Muscle of leg (tissue), 3 donors: ENCODE measurements at regions not wholly inside any gene's neighbourhood (a gene's known extent, or its start where the extent isn't known, plus 50 kb on each side); places are given as distances from the start of the nearest gene placed in this dataset.
"Not testable (repeated sequence)": the region's sequence is repeated elsewhere in the genome, so short reads cannot be mapped to it uniquely, and the experiment has no call there.

Source experiments
- DNase-seq: peaks from one replicate; pipeline ENCODE4 v3.0.0; 2013
- H3K27ac ChIP-seq: one replicate; pipeline ENCODE4 v1.5.1; 2013; ENCODE audit warnings: mild to moderate bottlenecking, low read length, control low read depth
- H3K27me3 ChIP-seq: one replicate; pipeline ENCODE4 v1.6.1; 2013; ENCODE audit warnings: low read length; ENCODE audit not compliant: control insufficient read depth, insufficient read depth
- H3K36me3 ChIP-seq: one replicate; pipeline ENCODE4 v1.6.1; 2013; ENCODE audit warnings: low read length; ENCODE audit not compliant: control insufficient read depth, insufficient read depth
- H3K4me1 ChIP-seq: one replicate; pipeline ENCODE4 v1.6.1; 2013; ENCODE audit warnings: low read length; ENCODE audit not compliant: control insufficient read depth, insufficient read depth
- H3K4me3 ChIP-seq: one replicate; pipeline ENCODE4 v1.5.1; 2013; ENCODE audit warnings: low read length, control low read depth
- H3K9me3 ChIP-seq: replicated peaks from 2 replicates; pipeline ENCODE4 v1.6.1; 2013; ENCODE audit warnings: low read depth, low read length; ENCODE audit not compliant: control insufficient read depth
- WGBS: methylation state at CpG from one replicate; pipeline ENCODE4 v1.1.5; 2013; ENCODE audit warnings: missing lambda C conversion rate; ENCODE audit not compliant: insufficient coverage; 5-methylcytosine and 5-hydroxymethylcytosine counted together

DNA sequence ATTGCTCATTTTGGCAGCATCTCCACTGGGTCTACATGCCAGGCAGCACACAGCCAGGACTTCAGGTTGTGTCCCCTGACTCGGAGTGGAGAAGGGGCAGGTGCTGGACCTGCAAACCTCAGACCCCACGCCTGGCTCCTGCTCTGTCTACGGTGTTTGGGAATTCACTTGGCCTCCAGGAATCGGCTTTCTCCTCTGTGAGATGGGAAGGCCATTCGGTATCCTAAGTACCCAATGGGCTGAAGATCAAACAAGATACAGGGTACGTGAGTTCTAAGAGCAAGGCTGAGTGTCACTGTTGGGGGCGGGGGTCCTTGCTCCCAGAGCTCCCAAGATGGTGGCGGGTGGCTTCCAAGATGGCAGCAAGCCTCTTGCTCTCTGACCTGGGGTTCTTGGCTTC, 73.2 kb upstream of the EN2 start:
- 82% methylated on average over 8 of the region's 8 CpGs for WGBS
- Histone ChIP-seq H3K9me3 (no peaks in the 10 kb centered on the region), H3K27me3 (peaks cover 95% of the 10 kb centered on the region), H3K4me3 (no peak overlapping the region), H3K4me1 (peaks cover 8% of the 10 kb centered on the region), H3K27ac (no peak overlapping the region), H3K36me3 (no peaks in the 10 kb centered on the region)
- no peak for DNase-seq

DNA sequence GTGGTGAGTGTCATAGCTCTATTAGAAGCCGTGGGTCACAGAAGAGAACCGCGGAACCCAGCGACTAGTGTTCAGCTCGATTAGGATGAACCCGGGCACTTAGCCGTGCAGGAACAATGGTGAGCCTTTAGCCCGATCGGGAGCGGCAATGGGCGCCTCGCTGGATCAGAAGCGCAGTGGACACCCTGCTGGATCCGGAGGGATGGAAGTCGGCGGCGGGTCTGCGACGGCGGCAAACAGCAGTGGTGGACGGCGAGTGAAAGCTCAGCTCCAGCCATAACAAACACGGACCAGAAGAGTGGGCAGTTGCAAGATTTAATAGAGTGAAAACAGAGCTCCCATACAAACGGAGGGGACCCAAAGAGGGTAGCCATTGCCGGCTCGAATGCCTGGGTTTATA, 72.7 kb upstream of the EN2 start:
- H3K9me3 ChIP-seq, DNase-seq, H3K4me1 ChIP-seq, H3K36me3 ChIP-seq, H3K4me3 ChIP-seq, H3K27ac ChIP-seq: not testable (repeated sequence)
- 82% methylated on average over 26 of the region's 26 CpGs for WGBS
- peaks cover 93% of the 10 kb centered on the region for H3K27me3 ChIP-seq

DNA sequence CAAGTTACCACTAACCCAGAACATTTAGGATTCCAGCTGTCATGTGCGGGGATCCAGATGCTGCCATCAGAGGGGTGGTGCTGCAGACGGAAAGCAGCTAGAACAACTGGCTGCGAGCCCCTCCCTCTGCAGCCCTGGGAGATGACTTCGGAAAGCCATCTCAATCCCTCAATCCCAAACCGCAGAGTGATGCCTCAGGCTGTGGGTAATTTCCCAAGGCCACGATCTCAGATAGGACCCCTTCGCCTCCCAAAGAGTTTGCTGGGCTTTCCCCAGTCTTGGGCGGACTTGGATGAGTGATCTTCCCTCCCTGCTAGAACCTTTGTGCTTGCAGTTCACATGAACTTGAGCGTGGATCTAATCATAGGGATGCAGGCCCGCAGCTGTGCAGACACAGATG, 71.3 kb upstream of the EN2 start:
- H3K27me3 ChIP-seq: peaks cover 87% of the 10 kb centered on the region
- H3K27ac ChIP-seq: no peak overlapping the region
- H3K36me3 ChIP-seq: no peaks in the 10 kb centered on the region
- 46% methylated on average over 10 of the region's 10 CpGs for WGBS
- no peaks in the 10 kb centered on the region for H3K9me3 ChIP-seq
- no peak overlapping the region for H3K4me3 ChIP-seq
- peaks cover 4% of the 10 kb centered on the region for H3K4me1 ChIP-seq
- DNase-seq: no peak

DNA sequence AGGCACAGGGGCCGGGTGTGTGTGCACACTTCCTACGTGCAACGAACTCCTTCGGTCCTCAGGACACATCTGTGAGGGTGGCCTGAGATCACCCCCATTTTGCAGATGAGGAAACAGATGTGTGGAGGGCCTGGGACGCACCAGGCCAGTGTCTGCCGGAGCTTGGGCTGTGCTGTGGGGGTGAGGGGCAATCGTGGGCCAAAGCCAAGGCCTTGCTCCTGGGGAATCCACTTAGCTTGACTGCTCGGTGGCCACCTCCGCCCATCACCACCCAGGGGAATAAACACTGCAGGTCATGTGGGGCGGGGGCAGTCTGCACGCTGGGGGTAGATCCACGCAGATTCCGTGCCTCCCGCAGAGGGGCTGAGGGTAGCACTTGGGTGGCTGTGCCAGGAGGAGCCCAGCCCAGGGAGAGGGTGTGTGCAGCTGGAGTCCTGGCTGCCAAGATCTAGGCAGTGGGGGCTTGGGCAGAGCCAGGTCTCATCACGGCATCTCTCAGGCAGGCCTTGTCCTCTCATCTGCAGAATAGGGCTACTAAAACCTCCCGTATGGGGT, 70.8 kb upstream of the EN2 start:
- H3K36me3 ChIP-seq: no peaks in the 10 kb centered on the region
- H3K27ac ChIP-seq: no peak overlapping the region
- 48% methylated on average over 11 of the region's 16 CpGs for WGBS
- H3K4me1 ChIP-seq: no peaks in the 10 kb centered on the region
- H3K27me3 ChIP-seq: peaks cover 84% of the 10 kb centered on the region
- DNase-seq: no peak
- no peaks in the 10 kb centered on the region for H3K9me3 ChIP-seq
- H3K4me3 ChIP-seq: no peak overlapping the region

DNA sequence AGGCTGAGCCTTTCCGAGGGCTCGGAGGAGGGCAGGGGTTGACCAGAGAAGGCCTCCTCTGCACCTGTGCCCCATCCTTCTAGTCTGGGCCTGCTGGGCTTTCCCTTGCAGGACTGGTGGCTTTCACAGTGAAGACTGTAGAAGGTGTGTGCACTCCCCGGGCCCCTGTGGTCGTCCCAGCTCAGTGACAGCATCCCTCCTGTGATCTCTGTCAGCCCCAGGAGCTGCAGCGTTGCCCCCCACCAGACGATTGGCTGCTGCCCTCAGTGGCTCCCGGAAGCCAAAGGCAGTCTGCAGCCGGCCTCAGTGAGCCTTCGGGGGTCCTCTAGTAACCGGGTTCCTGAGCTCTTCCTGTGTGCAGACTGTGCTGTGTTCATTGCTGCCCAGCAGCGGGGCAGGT, 69.4 kb upstream of the EN2 start:
- no peak for DNase-seq
- Histone ChIP-seq H3K4me1 (no peaks in the 10 kb centered on the region), H3K4me3 (no peak overlapping the region), H3K9me3 (no peaks in the 10 kb centered on the region), H3K36me3 (no peaks in the 10 kb centered on the region), H3K27me3 (peaks cover 78% of the 10 kb centered on the region), H3K27ac (no peak overlapping the region)
- WGBS: 53% methylated on average over 7 of the region's 11 CpGs

DNA sequence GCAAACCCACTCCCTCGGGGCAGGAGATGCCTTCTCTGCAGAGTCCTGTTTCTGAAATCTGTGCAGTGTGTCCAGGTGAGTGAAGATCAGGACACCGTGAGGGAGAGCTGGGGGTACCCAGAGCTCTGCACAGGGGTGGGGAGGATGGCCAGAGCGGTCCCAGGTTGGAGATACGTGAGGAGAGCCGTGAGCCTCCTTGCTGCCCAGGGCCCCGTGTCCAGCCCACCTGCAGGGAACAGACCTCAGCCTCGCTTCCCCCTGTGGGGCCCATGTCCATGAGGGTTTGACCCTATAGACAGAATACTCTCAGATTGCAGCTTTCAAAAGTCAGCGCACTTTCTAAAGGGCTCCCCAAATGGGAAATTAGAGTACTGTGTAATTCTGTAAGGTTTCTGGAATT, 66.5 kb upstream of the EN2 start:
- Histone ChIP-seq H3K4me3 (no peak overlapping the region), H3K9me3 (no peaks in the 10 kb centered on the region), H3K4me1 (no peaks in the 10 kb centered on the region), H3K27ac (no peak overlapping the region), H3K36me3 (no peaks in the 10 kb centered on the region), H3K27me3 (peaks cover 63% of the 10 kb centered on the region)
- DNase-seq: no peak
- WGBS: 56% methylated on average over 4 of the region's 8 CpGs

DNA sequence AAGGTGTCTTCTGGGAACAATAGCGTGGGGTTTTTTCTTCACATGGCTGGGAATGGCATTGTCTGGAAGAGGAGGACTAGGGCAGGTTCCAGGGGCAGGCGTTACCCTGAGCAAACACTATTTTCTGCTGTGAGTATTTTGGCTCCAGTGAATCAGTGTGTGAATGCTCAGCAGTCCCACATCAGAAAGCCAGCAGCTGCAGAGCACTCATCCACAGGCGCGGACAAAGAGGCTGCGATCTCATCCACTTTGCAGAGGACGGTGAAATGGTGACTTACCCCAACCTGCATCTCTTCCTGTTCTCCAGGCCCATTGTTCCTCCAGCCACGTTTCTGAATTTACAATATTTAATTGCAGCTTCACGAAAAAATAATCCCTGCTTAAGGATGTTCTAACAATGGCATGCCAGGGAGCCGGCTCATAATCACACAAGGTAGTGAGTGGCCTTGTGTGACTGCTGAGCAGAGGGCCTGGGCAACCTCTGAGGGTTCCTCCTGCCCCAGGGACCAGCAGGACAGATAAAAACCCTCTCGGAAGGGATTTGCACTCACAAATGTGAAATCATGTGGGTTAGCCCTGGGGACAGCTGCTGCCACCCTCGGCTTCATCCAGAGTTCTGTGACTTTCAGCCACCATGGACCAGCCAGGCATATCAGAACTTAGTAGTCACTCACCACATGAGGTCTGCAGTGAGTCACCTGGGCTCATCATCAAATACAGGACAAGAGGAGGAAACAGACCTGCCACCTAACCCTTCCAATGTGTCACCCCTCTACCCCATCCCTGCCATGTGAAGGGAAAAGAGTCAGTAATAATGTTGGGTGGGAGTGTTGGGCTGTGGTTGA, 65.0 kb upstream of the EN2 start:
- Histone ChIP-seq H3K4me1 (no peaks in the 10 kb centered on the region), H3K4me3 (no peak overlapping the region), H3K27me3 (peaks cover 54% of the 10 kb centered on the region), H3K9me3 (no peaks in the 10 kb centered on the region), H3K27ac (no peak overlapping the region), H3K36me3 (no peaks in the 10 kb centered on the region)
- 78% methylated on average over 8 of the region's 11 CpGs for WGBS
- DNase-seq: no peak

DNA sequence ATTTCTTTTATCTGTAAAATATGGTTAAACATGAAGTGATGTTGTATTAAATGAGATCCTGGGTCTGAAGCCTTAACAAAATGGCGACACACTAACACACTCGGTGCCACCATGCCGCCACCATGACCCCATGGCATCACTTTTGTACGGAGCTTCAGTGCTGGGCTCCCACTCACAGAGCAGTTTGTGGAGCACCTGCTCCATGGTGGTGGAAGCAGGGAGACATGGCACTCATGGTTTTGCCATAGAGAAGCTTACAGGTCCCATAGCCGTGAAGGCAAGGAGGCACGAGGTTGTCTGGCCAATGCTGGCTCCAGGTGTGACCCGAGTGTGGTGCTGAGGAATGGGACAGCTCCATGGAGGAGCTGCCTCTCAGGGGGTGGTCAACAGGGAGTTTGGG, 63.5 kb upstream of the EN2 start:
- Histone ChIP-seq H3K27ac (no peak overlapping the region), H3K4me3 (no peak overlapping the region), H3K9me3 (no peaks in the 10 kb centered on the region), H3K36me3 (no peaks in the 10 kb centered on the region), H3K27me3 (peaks cover 43% of the 10 kb centered on the region), H3K4me1 (no peaks in the 10 kb centered on the region)
- 90% methylated on average over 7 of the region's 7 CpGs for WGBS
- no peak for DNase-seq

DNA sequence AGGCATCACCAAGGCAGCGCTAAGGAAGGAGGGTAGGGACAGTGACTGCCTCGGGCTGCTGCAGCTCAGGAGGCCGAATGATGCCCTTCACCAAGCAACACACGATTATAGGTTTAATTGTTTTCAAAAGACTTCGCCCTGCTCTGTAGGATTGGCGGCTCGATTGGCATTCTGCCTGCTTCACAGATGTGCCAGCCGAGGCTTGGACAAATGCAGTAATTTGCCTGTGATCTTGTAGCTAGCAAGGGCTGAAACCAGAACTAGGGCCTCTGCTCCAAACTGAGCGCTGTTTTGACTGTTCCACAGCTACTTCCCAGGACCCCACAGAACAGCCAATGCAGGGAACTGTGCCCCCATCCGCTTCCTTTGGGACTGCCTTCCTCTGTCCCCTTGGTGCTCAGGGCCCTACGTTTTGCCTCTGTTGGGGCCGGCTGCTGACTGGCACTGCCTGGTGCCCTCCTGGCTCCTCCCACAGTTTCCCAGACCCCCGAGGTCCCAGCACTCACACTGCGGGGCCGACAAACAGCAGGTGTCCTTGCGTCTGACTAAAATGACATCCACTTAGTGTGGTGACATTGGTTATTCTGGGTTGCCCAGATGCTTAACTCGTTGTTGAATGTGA, 62.6 kb upstream of the EN2 start:
- Histone ChIP-seq H3K4me3 (no peak overlapping the region), H3K27me3 (peaks cover 41% of the 10 kb centered on the region)
- DNase-seq: no peak

DNA sequence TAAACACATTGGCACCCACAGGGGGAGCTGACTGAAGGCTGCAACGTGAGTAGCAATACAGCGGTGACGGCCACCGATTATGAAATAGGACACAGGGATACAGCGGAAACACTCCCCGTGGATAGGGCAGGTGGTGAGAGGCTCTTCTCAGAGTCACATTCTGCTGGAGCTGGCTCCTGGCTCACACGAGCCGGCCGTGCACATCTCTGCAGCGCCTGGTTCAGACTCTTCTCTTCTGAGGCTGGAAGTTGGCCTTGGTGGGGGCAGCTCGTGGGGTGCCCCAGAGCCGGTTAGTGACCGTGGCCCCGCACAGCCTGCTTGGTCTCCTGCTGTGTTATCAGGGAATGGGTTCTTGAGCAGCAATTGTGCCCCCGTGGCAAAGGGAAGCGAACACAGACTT, 61.3 kb upstream of the EN2 start:
- H3K4me3 ChIP-seq: no peak overlapping the region
- H3K36me3 ChIP-seq: no peaks in the 10 kb centered on the region
- no peaks in the 10 kb centered on the region for H3K4me1 ChIP-seq
- WGBS: 77% methylated on average over 15 of the region's 16 CpGs
- no peak overlapping the region for H3K27ac ChIP-seq
- DNase-seq: no peak
- H3K27me3 ChIP-seq: peaks cover 46% of the 10 kb centered on the region
- no peaks in the 10 kb centered on the region for H3K9me3 ChIP-seq

More for the DNA sequence above, 62.6 kb upstream of the EN2 start:
- no peaks in the 10 kb centered on the region for H3K36me3 ChIP-seq
- no peak overlapping the region for H3K27ac ChIP-seq
- H3K4me1 ChIP-seq: no peaks in the 10 kb centered on the region
- H3K9me3 ChIP-seq: no peaks in the 10 kb centered on the region
- 69% methylated on average over 11 of the region's 17 CpGs for WGBS
